ENCODE measurements at regions not wholly inside any gene's neighbourhood (a gene's known extent, or its start where the extent isn't known, plus 50 kb on each side); places are given as distances from the start of the nearest gene placed in this dataset.

- Histone ChIP-seq H3K9me3 (peaks cover 0 to 4% (median 0%) of the 10 kb centered on the region in 3 donors), H3K27ac (no peak overlapping the region), H3K4me3 (no peak overlapping the region), H3K4me1 (no peaks in the 10 kb centered on the region), H3K36me3 (no peaks in the 10 kb centered on the region), H3K27me3 (no peaks in the 10 kb centered on the region)
- no peak for TF ChIP-seq POLR2A (IDR thresholded peaks at IDR 0.05)
- TF ChIP-seq POLR2AphosphoS5 (IDR thresholded peaks at IDR 0.05): no peak
- TF ChIP-seq CTCF (IDR thresholded peaks at IDR 0.05): no peak
- TF ChIP-seq EP300 (IDR thresholded peaks at IDR 0.05): no peak
- no peak for ATAC-seq
- 93 to 100% methylated on average over 2 of the region's 2 CpGs for WGBS, 2 donors (ENCODE audit: low coverage in 1 of 2)
These were observed 294.2 kb upstream of the COL8A1 start for GRCh38 chr3:99344216-99344615.

- Histone ChIP-seq H3K27me3 (no peaks in the 10 kb centered on the region), H3K4me3 (no peak overlapping the region), H3K27ac (no peak overlapping the region), H3K4me1 (no peaks in the 10 kb centered on the region), H3K9me3 (peaks cover 0 to 5% (median 0%) of the 10 kb centered on the region in 3 donors), H3K36me3 (no peaks in the 10 kb centered on the region)
- TF ChIP-seq CTCF (IDR thresholded peaks at IDR 0.05): no peak
- no peak for TF ChIP-seq POLR2A (IDR thresholded peaks at IDR 0.05)
- no peak for TF ChIP-seq POLR2AphosphoS5 (IDR thresholded peaks at IDR 0.05)
- TF ChIP-seq EP300 (IDR thresholded peaks at IDR 0.05): no peak
- no peak for ATAC-seq
- 39 to 78% methylated on average over 1 of the region's 1 CpG for WGBS, 2 donors (ENCODE audit: low coverage in 1 of 2)
These were observed 296.0 kb upstream of the COL8A1 start for GRCh38 chr3:99342383-99342782.

- WGBS, 2 donors (ENCODE audit: low coverage in 1 of 2): 96 to 97% methylated on average over 3 of the region's 4 CpGs
- TF ChIP-seq CTCF (IDR thresholded peaks at IDR 0.05) (no peak), POLR2AphosphoS5 (IDR thresholded peaks at IDR 0.05) (no peak), EP300 (IDR thresholded peaks at IDR 0.05) (no peak)
- no peak for ATAC-seq
These were observed 299.2 kb upstream of the COL8A1 start for GRCh38 chr3:99339222-99339621.

GRCh38 chr3:99332718-99333117, 305.7 kb upstream of the COL8A1 start:
- Histone ChIP-seq H3K9me3 (no peaks in the 10 kb centered on the region), H3K27me3 (no peaks in the 10 kb centered on the region), H3K27ac (no peak overlapping the region), H3K36me3 (no peaks in the 10 kb centered on the region), H3K4me3 (no peak overlapping the region), H3K4me1 (no peaks in the 10 kb centered on the region)
- no peak for TF ChIP-seq POLR2A (IDR thresholded peaks at IDR 0.05)
- no peak for TF ChIP-seq CTCF (IDR thresholded peaks at IDR 0.05)
- TF ChIP-seq EP300 (IDR thresholded peaks at IDR 0.05): no peak
- TF ChIP-seq POLR2AphosphoS5 (IDR thresholded peaks at IDR 0.05): no peak
- no peak for ATAC-seq
- WGBS, 2 donors (ENCODE audit: low coverage in 1 of 2): 51 to 70% methylated on average over 3 of the region's 3 CpGs

More at GRCh38 chr3:99339222-99339621, 299.2 kb upstream of the COL8A1 start:
- Histone ChIP-seq H3K4me3 (no peak overlapping the region), H3K27ac (no peak overlapping the region), H3K4me1 (no peaks in the 10 kb centered on the region), H3K9me3 (peaks cover 0 to 5% (median 0%) of the 10 kb centered on the region in 3 donors), H3K27me3 (no peaks in the 10 kb centered on the region), H3K36me3 (no peaks in the 10 kb centered on the region)

- no peak overlapping the region for H3K27ac ChIP-seq
- 70 to 85% methylated on average over 2 of the region's 2 CpGs for WGBS, 2 donors (ENCODE audit: low coverage in 1 of 2)
- no peaks in the 10 kb centered on the region for H3K27me3 ChIP-seq
- H3K36me3 ChIP-seq: no peaks in the 10 kb centered on the region
- no peaks in the 10 kb centered on the region for H3K9me3 ChIP-seq
- TF ChIP-seq EP300 (IDR thresholded peaks at IDR 0.05) (no peak), POLR2AphosphoS5 (IDR thresholded peaks at IDR 0.05) (no peak), CTCF (IDR thresholded peaks at IDR 0.05) (no peak), POLR2A (IDR thresholded peaks at IDR 0.05) (no peak)
- no peaks in the 10 kb centered on the region for H3K4me1 ChIP-seq
- no peak for ATAC-seq
- H3K4me3 ChIP-seq: no peak overlapping the region
These were observed 306.1 kb upstream of the COL8A1 start for GRCh38 chr3:99332276-99332675.

All from gastroesophageal sphincter (tissue), 4 donors.